Activated T-cell treated with anti-CD3 and anti-CD28 coated beads, Interleukin-2, amount 50 U/mL, for 24 hours (primary cell): ENCODE measurements at regions not wholly inside any gene's neighbourhood (a gene's known extent, or its start where the extent isn't known, plus 50 kb on each side); places are given as distances from the start of the nearest gene placed in this dataset.
"Not testable (repeated sequence)": the region's sequence is repeated elsewhere in the genome, so short reads cannot be mapped to it uniquely, and the experiment has no call there.

ENCODE experiments used
- DNase-seq: peaks from one replicate; pipeline ENCODE4 v3.0.0-alpha.2; 2020
- H3K27ac Mint-ChIP-seq: 2 replicates; pipeline ENCODE4 v1.8.0; 2020; ENCODE audit warnings: mild to moderate bottlenecking, mixed read lengths
- H3K27me3 Mint-ChIP-seq: 2 replicates; pipeline ENCODE4 v1.8.0; 2020; ENCODE audit warnings: mixed read lengths
- H3K36me3 Mint-ChIP-seq: 2 replicates; pipeline ENCODE4 v1.8.0; 2020; ENCODE audit warnings: low read depth, mixed read lengths
- H3K4me1 Mint-ChIP-seq: 2 replicates; pipeline ENCODE4 v1.8.0; 2020; ENCODE audit warnings: low read depth, mixed read lengths
- H3K4me3 Mint-ChIP-seq: 2 replicates; pipeline ENCODE4 v1.8.0; 2020; ENCODE audit warnings: mild to moderate bottlenecking, moderate library complexity, mixed read lengths
- H3K9me3 Mint-ChIP-seq: 2 replicates; pipeline ENCODE4 v1.8.0; 2020; ENCODE audit warnings: mixed read lengths

- peaks cover 54% of the 10 kb centered on the region for H3K4me1 Mint-ChIP-seq
- H3K4me3 Mint-ChIP-seq = peak overlapping the region; percentile 4
- peak overlapping the region; percentile 88 for H3K27ac Mint-ChIP-seq
- DNase-seq = no peak
- H3K27me3 Mint-ChIP-seq = no peaks in the 10 kb centered on the region
- peaks cover 5% of the 10 kb centered on the region for H3K9me3 Mint-ChIP-seq
- H3K36me3 Mint-ChIP-seq = no peaks in the 10 kb centered on the region
Observed at GRCh38 chr7:106736123-106736507, 75.2 kb upstream of the CCDC71L start.

GRCh38 chr7:106736508-106737201, 75.7 kb upstream of the CCDC71L start:
- Mint-ChIP-seq H3K27ac (peak overlapping the region; percentile 88), H3K9me3 (peaks cover 5% of the 10 kb centered on the region), H3K27me3 (no peaks in the 10 kb centered on the region), H3K4me3 (peak overlapping the region; percentile 26), H3K4me1 (peaks cover 49% of the 10 kb centered on the region), H3K36me3 (no peaks in the 10 kb centered on the region)
- no peak for DNase-seq

DNA sequence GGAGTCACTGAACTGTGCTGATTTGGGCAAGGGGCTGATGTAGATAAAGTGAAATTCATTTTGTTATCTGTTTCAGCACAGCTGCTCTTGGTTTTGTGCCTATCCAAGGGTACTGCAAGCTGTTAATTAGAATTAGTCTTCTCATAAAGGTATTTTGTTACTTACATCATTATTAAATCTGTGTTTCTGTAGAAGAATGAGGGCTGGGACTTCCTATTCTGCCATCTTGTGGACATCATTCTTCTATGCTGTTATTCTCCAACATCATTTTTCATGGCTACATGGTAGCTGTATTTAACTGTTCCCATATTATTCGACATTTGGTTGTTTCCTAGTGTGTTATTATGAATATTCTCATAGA, 76.2 kb upstream of the CCDC71L start:
- Mint-ChIP-seq H3K4me3 (no peak overlapping the region), H3K9me3 (peaks cover 2% of the 10 kb centered on the region), H3K36me3 (no peaks in the 10 kb centered on the region), H3K4me1 (peaks cover 44% of the 10 kb centered on the region), H3K27ac (peak overlapping the region; percentile 88), H3K27me3 (no peaks in the 10 kb centered on the region)
- no peak for DNase-seq

- no peak for DNase-seq
- Mint-ChIP-seq H3K36me3 (no peaks in the 10 kb centered on the region), H3K4me3 (no peak overlapping the region)
Observed at GRCh38 chr7:106740806-106741205, 79.8 kb upstream of the CCDC71L start.

GRCh38 chr7:106744563-106745091, 83.7 kb upstream of the CCDC71L start:
- no peak for DNase-seq
- H3K4me1 Mint-ChIP-seq = peaks cover 8% of the 10 kb centered on the region
- no peak overlapping the region for H3K27ac Mint-ChIP-seq
- no peaks in the 10 kb centered on the region for H3K27me3 Mint-ChIP-seq
- no peaks in the 10 kb centered on the region for H3K36me3 Mint-ChIP-seq
- no peak overlapping the region for H3K4me3 Mint-ChIP-seq
- H3K9me3 Mint-ChIP-seq = no peaks in the 10 kb centered on the region

More at GRCh38 chr7:106740806-106741205, 79.8 kb upstream of the CCDC71L start:
- H3K27ac Mint-ChIP-seq = no peak overlapping the region
- peaks cover 23% of the 10 kb centered on the region for H3K4me1 Mint-ChIP-seq
- H3K27me3 Mint-ChIP-seq = no peaks in the 10 kb centered on the region
- no peaks in the 10 kb centered on the region for H3K9me3 Mint-ChIP-seq

- H3K9me3 Mint-ChIP-seq = not testable (repeated sequence)
Observed at GRCh38 chr7:106747301-106747700, 86.3 kb upstream of the CCDC71L start.

GRCh38 chr7:106747804-106748203, 86.8 kb upstream of the CCDC71L start:
- H3K27ac Mint-ChIP-seq = no peak overlapping the region
- no peak overlapping the region for H3K4me3 Mint-ChIP-seq
- DNase-seq = no peak
- H3K27me3 Mint-ChIP-seq = peaks cover 7% of the 10 kb centered on the region
- no peaks in the 10 kb centered on the region for H3K9me3 Mint-ChIP-seq
- peaks cover 8% of the 10 kb centered on the region for H3K4me1 Mint-ChIP-seq
- no peaks in the 10 kb centered on the region for H3K36me3 Mint-ChIP-seq

More at GRCh38 chr7:106747301-106747700, 86.3 kb upstream of the CCDC71L start:
- not testable (repeated sequence) for H3K27ac Mint-ChIP-seq, H3K36me3 Mint-ChIP-seq, H3K4me1 Mint-ChIP-seq, H3K4me3 Mint-ChIP-seq, DNase-seq, H3K27me3 Mint-ChIP-seq

- Mint-ChIP-seq H3K4me3 (no peak overlapping the region), H3K27me3 (peaks cover 7% of the 10 kb centered on the region), H3K9me3 (peaks cover 3% of the 10 kb centered on the region), H3K36me3 (no peaks in the 10 kb centered on the region), H3K4me1 (peaks cover 8% of the 10 kb centered on the region), H3K27ac (no peak overlapping the region)
- DNase-seq = no peak
Observed at GRCh38 chr7:106749165-106749564, 88.2 kb upstream of the CCDC71L start.

DNA sequence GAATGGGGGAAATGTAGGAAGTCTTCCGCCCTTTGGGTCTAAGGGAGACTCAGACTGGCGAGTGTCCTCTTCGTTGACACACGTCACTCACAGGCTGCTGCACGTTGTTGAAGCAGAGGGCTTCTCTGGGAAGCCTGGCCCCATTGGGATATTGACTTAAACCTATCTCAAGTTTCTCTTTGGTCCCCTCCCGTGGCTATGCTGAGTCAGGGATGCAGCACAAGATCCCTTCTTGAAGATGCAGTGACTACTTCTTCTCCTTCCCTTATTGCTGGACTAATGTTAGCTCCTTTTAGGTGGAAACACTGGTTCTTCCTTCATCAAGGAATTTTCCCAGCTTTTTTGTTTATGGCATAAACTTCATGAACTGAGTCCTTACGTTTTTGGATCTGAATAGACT, 89.8 kb upstream of the CCDC71L start:
- Mint-ChIP-seq H3K36me3 (no peaks in the 10 kb centered on the region), H3K27ac (no peak overlapping the region), H3K4me3 (no peak overlapping the region), H3K9me3 (peaks cover 12% of the 10 kb centered on the region), H3K4me1 (no peaks in the 10 kb centered on the region), H3K27me3 (peaks cover 7% of the 10 kb centered on the region)
- no peak for DNase-seq

- H3K4me3 Mint-ChIP-seq = no peak overlapping the region
- H3K27ac Mint-ChIP-seq = no peak overlapping the region
- no peak for DNase-seq
- no peaks in the 10 kb centered on the region for H3K36me3 Mint-ChIP-seq
- H3K9me3 Mint-ChIP-seq = peaks cover 12% of the 10 kb centered on the region
- no peaks in the 10 kb centered on the region for H3K4me1 Mint-ChIP-seq
- H3K27me3 Mint-ChIP-seq = peaks cover 7% of the 10 kb centered on the region
Observed at GRCh38 chr7:106752367-106752766, 91.4 kb upstream of the CCDC71L start.

DNA sequence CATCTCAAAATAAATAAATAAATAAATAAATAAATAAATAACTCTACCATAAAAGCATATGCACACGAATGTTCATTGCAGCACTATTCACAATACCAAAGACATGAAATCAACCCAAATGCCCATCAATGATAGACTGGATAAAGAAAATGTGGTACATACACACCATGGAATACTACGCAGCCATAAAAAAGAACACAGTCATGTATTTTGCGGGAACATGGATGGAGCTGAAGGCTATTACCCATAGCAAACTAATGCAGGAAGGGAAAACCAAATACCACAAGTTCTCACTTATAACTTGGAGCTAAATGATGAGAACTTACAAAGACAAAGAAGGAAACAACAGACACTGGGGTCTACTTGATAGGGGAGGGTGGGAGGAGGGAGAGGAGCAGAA, 94.1 kb upstream of the CCDC71L start:
- H3K4me1 Mint-ChIP-seq, H3K27me3 Mint-ChIP-seq, H3K36me3 Mint-ChIP-seq, H3K27ac Mint-ChIP-seq, DNase-seq, H3K4me3 Mint-ChIP-seq: not testable (repeated sequence)
- H3K9me3 Mint-ChIP-seq = peaks cover 12% of the 10 kb centered on the region

GRCh38 chr7:106755641-106756040, 94.7 kb upstream of the CCDC71L start:
- Mint-ChIP-seq H3K27me3 (peaks cover 4% of the 10 kb centered on the region), H3K4me3 (no peak overlapping the region), H3K9me3 (peaks cover 12% of the 10 kb centered on the region), H3K36me3 (no peaks in the 10 kb centered on the region), H3K27ac (no peak overlapping the region), H3K4me1 (no peaks in the 10 kb centered on the region)
- DNase-seq = no peak

DNA sequence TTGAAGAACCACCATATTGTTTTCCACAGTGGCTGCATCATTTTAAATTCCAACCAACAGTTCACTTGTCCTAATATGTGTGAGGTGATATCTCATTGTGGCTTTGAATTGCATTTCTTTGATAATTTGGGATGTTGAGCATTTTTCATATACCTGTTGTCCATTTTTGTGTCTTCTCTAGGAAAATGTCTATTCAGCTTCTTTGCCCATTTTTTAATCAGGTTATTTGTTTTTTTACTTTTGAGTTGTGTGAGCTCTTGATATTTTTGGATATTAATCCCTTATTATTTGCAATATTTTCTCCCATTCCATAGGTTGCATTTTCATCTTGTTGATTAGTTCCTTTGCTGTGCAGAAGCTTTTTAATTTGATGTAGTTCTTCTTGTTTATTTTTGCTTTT, 95.1 kb upstream of the CCDC71L start:
- Mint-ChIP-seq H3K9me3 (peaks cover 12% of the 10 kb centered on the region), H3K27me3 (no peaks in the 10 kb centered on the region), H3K4me1 (no peaks in the 10 kb centered on the region), H3K4me3 (no peak overlapping the region), H3K27ac (no peak overlapping the region), H3K36me3 (no peaks in the 10 kb centered on the region)
- no peak for DNase-seq

- H3K36me3 Mint-ChIP-seq = no peaks in the 10 kb centered on the region
- H3K4me1 Mint-ChIP-seq = no peaks in the 10 kb centered on the region
- H3K9me3 Mint-ChIP-seq = peaks cover 12% of the 10 kb centered on the region
- no peak overlapping the region for H3K27ac Mint-ChIP-seq
- H3K27me3 Mint-ChIP-seq = no peaks in the 10 kb centered on the region
- no peak for DNase-seq
- H3K4me3 Mint-ChIP-seq = no peak overlapping the region
Observed at GRCh38 chr7:106756884-106757283, 95.9 kb upstream of the CCDC71L start.

- DNase-seq = no peak
- no peak overlapping the region for H3K4me3 Mint-ChIP-seq
- H3K9me3 Mint-ChIP-seq = peaks cover 12% of the 10 kb centered on the region
- H3K27me3 Mint-ChIP-seq = no peaks in the 10 kb centered on the region
- no peaks in the 10 kb centered on the region for H3K36me3 Mint-ChIP-seq
- no peaks in the 10 kb centered on the region for H3K4me1 Mint-ChIP-seq
- no peak overlapping the region for H3K27ac Mint-ChIP-seq
Observed at GRCh38 chr7:106757846-106758245, 96.9 kb upstream of the CCDC71L start.

- not testable (repeated sequence) for H3K36me3 Mint-ChIP-seq, H3K9me3 Mint-ChIP-seq, H3K27me3 Mint-ChIP-seq, H3K4me3 Mint-ChIP-seq, DNase-seq, H3K27ac Mint-ChIP-seq
- peaks cover 21% of the 10 kb centered on the region for H3K4me1 Mint-ChIP-seq
Observed at GRCh38 chr7:106762845-106763244, 101.9 kb upstream of the CCDC71L start.
